A204.1 (cell line): ENCODE measurements at regions not wholly inside any gene's neighbourhood (a gene's known extent, or its start where the extent isn't known, plus 50 kb on each side); places are given as distances from the start of the nearest gene placed in this dataset.
A peak's percentile ranks its signal among the peaks of the same experiment; 100 is the strongest.

ENCODE experiments used
- FAIRE-seq: peaks from 2 replicates; lab custom pipeline; 2012; peaks lifted over from hg19 to GRCh38; lab: Jason Lieb, UNC

DNA sequence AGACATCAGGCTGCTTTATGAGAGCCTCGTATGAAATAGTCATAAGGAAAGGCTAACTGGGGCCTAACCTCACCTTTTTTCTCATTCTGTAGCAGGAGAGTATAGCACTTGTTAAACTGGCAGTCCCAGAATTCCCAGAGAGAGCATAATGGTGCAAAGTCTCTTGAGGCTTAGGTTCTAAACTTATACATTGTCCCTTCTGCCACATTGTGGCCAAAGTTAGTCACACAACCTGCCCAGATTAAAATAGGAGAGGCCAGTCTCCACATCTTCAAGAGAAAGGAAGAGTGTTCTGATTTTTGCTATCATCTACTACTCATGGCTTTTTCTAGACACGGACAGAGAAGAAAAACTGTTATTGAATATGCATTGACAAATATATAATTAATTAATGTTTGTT is 1588.9 kb upstream of the PCDH7 start:
- no peak for FAIRE-seq

- no peak for FAIRE-seq
Observed at GRCh38 chr4:29142708-29143107, 1577.5 kb upstream of the PCDH7 start.

DNA sequence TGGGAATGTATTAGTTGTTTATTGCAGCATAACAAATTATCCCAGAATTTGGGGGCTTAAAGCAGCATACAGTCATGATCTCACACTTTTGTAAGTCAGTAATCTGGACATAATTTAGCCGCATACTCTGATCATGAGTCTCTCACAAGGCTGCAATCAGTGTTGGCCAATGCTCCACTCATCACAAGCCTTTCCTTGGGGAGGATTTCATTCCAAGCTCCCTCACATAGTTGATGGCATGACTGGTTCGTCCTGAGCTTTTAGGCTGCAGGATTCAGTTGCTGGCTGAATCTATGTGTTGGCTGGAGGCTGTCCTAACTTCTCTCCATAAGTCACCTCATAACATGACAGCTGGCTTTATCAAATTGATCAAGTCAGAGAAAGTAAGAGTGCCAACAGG is 1568.6 kb upstream of the PCDH7 start:
- FAIRE-seq = no peak

- no peak for FAIRE-seq
Observed at GRCh38 chr4:29153642-29154041, 1566.5 kb upstream of the PCDH7 start.

DNA sequence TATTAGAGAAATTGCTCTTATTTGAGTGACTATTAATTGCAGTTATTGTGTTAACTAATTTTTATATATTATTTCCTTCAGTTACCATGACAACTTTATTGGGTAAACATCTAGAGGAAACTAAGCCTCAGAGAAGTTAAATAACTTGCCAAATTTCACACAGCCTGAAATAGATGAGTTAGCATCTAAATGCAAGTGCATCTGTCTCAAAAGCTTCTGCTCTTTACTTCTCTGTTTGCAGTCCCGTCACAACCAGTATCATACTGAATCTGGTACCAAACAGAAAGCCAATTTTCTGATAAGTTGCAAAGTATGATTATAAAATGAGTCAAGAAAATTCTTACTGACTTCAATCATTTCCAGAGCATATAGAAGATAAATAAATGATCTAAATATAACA is 1544.9 kb upstream of the PCDH7 start:
- FAIRE-seq = no peak

DNA sequence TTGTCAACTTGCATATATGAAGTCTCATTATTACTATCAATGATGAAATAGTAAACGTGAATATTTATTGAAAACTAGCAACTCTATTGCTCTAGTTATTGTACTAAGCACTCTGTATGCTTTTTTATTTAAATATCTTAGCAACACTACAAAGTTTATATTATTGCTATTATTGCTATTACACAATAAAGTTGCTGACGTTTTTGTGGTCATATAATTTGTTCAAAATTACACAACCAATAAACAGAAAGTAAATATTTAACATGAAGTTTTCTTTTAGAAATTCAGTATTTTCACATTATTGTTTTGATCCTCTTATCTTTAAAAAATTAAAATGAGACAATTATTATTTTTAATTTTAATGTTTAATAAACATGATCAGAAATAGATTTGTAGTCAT is 1521.1 kb upstream of the PCDH7 start:
- FAIRE-seq = peak; percentile 90

GRCh38 chr4:29199485-29199884 is 1520.7 kb upstream of the PCDH7 start:
- FAIRE-seq = no peak

DNA sequence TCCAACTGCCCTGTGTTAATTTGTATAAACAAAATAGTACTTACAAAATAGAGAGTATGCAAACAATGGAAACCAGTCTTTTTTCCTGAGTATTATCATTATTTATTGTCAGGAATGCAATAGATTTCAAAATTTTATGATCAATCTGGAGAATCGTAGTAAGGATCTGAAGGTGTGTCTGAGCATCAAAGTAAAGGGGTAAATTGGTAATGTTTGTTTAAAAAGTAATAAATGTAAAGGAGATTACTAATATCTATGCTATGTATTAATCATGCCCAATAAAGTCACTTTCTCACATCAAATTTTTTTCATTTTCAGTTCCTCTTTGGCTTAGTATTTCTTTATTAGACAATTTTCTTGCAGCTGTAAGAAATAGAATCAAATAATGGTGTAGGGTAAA is 1507.1 kb upstream of the PCDH7 start:
- no peak for FAIRE-seq

DNA sequence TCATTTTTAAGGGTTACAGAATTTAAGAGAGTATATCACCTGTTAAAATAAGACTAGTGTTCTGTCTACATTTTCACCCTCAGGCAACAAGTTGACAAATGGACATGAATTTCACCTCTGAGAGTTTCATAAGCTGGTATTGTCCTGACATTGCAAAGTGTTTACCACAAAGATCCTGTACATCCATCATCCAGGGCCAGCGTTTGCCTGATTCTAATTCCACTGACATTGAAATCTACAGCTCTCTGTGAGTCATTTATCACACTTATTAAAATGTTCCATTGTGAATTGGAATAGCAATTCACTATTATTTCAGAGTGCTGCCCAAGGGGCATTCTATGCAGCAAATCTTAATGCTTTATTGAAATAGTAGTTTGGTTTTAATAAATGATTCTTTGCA is 1499.4 kb upstream of the PCDH7 start:
- no peak for FAIRE-seq

DNA sequence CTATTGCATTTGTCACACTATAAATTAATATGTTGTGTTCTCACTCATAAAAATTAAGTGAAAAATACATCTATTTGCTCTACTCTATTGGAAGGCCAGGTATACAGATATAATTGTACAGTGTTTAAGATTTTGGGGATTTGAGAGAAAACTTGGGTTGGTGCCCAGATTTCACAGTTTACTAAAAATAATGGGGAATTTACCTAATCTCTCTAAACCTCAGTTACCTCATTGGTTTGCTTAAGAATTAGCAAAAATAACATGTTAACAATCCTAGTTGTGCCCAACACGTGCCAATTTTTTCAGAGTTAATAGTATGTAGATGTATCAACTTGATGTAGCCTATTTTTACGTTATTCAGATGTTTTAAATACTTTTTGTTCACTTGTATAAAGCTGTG is 1495.3 kb upstream of the PCDH7 start:
- no peak for FAIRE-seq

DNA sequence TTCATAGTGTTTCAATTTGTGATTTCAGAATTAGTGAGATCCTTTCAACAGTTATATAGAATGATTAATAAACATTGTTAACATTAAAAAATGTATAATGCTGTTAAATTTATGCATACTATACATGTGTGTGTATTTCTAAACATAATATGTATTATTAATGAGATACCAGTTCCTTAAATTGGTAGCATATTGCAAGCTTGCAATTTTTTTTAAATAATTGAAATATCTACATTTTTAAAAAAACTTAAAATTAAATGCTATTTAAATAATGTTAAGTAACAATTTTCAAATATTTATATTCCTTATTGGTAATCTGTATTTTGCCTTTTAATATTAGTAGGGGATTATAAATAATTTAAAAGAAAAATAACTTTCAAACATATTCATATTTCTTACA is 1479.5 kb upstream of the PCDH7 start:
- FAIRE-seq = peak; percentile 96

DNA sequence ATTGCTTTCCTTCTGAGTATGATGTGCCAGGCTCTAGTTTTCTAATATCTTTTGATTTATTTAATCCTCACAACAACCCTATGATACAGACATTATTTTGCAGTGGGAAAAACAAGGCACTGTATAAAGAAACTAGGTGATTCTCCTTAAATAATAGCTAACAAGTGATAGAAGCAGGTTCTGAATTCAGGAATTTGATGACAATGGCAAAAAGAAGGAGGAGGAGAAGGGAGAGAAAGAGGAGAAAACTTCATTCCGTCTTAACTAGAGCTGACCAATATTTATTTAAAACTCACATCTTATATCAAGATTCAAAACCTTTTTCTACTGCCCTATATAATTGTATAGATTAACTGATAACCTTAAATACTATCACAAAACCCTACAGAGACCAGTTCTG is 1477.1 kb upstream of the PCDH7 start:
- FAIRE-seq = no peak

GRCh38 chr4:29243851-29244250 is 1476.3 kb upstream of the PCDH7 start:
- no peak for FAIRE-seq

DNA sequence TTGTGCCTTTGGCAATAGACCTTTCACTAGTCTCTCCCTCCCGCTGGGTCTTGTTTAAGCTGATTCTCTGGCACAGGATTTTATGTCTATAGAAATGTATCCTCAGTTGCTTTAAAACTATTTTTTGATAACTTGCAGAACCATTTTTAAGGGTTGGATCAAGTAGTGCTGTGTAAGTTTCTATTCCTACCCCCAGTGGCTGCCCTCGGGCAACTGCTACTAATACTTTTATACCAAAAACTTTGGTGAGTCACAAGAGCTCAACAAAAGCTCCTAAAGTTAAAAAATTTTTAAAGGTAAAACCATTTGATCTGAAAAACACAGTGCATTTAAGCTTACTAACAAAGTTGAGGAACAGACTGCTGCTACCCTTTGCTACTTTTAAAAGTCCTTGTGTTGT is 1460.6 kb upstream of the PCDH7 start:
- no peak for FAIRE-seq

DNA sequence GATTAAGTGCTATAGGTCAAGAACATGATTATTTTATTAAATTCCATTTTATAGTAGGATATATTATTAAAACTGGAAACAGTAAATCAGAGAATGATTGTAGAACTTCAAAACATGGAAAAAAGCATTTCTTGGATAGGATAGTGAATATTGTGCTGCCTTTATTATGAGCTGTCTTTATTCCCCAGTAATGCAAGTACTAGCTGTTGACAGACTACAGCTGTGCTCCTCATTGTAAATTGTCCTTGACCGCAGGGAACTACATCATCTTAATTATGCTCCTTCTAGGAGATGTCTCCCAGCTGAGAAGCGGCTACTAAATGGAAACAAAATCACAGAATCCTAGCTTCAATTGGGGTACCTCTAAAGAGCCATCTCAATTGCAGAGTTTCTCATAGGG is 1457.2 kb upstream of the PCDH7 start:
- FAIRE-seq = no peak

DNA sequence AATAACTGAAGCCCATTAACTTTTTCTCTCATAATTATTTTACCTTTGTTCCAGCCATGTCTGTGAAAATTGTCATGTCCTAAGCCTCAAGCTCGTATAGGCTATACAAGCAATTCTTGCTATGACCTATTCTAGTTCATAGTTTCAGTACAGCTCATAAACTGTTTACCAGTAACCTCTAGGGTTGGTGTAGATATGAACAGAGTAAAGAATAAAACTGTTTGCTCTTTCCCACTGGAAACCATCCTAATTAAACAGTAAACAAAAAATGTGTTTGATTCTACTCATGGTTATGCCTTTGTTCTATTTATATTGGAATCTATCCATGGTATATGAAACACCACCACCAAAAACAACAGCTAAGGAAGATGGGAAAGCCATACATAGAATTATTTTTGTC is 1444.0 kb upstream of the PCDH7 start:
- no peak for FAIRE-seq

- no peak for FAIRE-seq
Observed at GRCh38 chr4:29277381-29277780, 1442.8 kb upstream of the PCDH7 start.

GRCh38 chr4:29278585-29278984 is 1441.6 kb upstream of the PCDH7 start:
- no peak for FAIRE-seq

- FAIRE-seq = no peak
Observed at GRCh38 chr4:29289118-29289517, 1431.1 kb upstream of the PCDH7 start.

DNA sequence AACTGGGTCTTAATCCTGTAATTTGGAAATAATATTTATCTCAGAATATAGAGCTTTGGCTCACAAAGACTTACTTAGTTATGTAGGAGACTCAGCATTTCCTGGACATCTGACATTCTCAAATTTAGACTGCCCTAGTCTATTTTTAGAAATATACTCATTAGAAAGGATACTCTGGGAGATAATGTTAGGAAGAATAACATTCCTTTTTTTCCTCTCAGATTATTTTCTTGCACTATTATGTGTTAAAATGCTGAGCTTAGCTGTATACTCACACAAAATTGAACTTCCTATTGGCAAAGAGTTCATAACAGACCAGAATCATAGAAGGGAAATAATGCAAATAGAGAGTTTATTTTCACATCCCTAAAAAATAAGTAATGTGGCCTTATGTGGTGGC is 1424.9 kb upstream of the PCDH7 start:
- no peak for FAIRE-seq

- FAIRE-seq = no peak
Observed at GRCh38 chr4:29304595-29304994, 1415.6 kb upstream of the PCDH7 start.

- no peak for FAIRE-seq
Observed at GRCh38 chr4:29307256-29307655, 1412.9 kb upstream of the PCDH7 start.

GRCh38 chr4:29307755-29308154 is 1412.4 kb upstream of the PCDH7 start:
- no peak for FAIRE-seq

- no peak for FAIRE-seq
Observed at GRCh38 chr4:29309050-29309449, 1411.1 kb upstream of the PCDH7 start.

GRCh38 chr4:29310252-29310651 is 1409.9 kb upstream of the PCDH7 start:
- FAIRE-seq = no peak

GRCh38 chr4:29311247-29311646 is 1408.9 kb upstream of the PCDH7 start:
- FAIRE-seq = no peak
